Transverse colon (tissue), 4 donors: ENCODE measurements at regions not wholly inside any gene's neighbourhood (a gene's known extent, or its start where the extent isn't known, plus 50 kb on each side); places are given as distances from the start of the nearest gene placed in this dataset.

Experiments
- CTCF ChIP-seq, 5 experiments: fragments of 200-600 bp in 3 of 5; fragments of 450-650 bp in 2 of 5; sonication (generic) in 3 of 5; IDR thresholded peaks; 1 replicate in 2 of 5; 2 replicates in 3 of 5; pipeline ENCODE4 v1.5.1; 2016 to 2017; ENCODE audit warnings: antibody characterized with exemption in 5 of 5, inconsistent platforms in 3 of 5, mild to moderate bottlenecking in 2 of 5, moderate library complexity in 1 of 5
- POLR2AphosphoS5 ChIP-seq, 3 donors: sonication (generic); formaldehyde crosslinking; IDR thresholded peaks; one replicate each; pipeline ENCODE4 v1.6.1; 2016; ENCODE audit warnings: antibody characterized with exemption in 3 of 3

GRCh38 chr21:16034446-16035190 is 304.8 kb downstream of the USP25 start:
- TF ChIP-seq CTCF (IDR thresholded peaks at IDR 0.05) (no peak), POLR2AphosphoS5 (IDR thresholded peaks at IDR 0.05) (no peak)
